HG03095 (cell line): ENCODE measurements at regions not wholly inside any gene's neighbourhood (a gene's known extent, or its start where the extent isn't known, plus 50 kb on each side); places are given as distances from the start of the nearest gene placed in this dataset.
"Not testable (repeated sequence)": the region's sequence is repeated elsewhere in the genome, so short reads cannot be mapped to it uniquely, and the experiment has no call there.

ENCODE experiments used
- ATAC-seq: cut with Tn5 transposase; IDR thresholded peaks from one replicate; pipeline ENCODE4 v1.9.1; 2021; ENCODE audit warnings: moderate library complexity; ENCODE audit not compliant: unreplicated experiment

DNA sequence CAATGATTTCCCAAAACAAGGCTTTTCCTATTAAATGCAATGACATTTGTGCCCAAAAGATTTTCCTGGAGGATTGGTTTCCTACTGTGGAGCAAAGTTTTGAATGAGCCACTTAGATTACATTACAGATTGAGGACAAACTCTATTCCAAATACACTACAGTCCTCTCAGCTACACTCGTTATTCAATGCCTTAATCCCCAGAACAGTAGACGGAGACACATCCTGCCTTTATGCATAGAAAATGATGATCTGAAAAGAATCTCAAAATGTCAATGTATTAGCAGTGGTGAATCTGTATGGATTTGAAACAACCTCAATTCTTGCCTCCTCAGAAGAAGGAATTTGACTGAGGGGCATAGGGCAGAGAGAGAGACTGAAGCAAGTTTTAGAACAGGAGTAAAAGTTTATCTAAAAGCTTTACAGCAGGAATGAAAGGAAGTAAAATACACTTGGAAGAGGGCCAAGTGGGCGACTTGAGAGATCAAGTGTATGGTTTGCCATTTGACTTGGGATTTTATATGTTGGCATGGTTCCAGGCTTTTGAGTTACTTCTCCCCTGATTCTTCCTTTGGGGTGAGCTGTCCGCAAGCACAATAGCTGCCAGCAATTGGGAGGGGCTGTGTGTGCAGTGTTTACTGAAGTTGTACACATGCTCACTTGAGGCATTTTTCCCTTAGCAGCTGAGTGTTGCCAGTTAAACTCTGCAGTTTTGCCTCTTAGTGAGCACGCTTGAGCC is 891.9 kb upstream of the MBL2 start:
- ATAC-seq, result no peak

GRCh38 chr10:53650794-53651193 is 878.2 kb upstream of the MBL2 start:
- ATAC-seq, result no peak

DNA sequence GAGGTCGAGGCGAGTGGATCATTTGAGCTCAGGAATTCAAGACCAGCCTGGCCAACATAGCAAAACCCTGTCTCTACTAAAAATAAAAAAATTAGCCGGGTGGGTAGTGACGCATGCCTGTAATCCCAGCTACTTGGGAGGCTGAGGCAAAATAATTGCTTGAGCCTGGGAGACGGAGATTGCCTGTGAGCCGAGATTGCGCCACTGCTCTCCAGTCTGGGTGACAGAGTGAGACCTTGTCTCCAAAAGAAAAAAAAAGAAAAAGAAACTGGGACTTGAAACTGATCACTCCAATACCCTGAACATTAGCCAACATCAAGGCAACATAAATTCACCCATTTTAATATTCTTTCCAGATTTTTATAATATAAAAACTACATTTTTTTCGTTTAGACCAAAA is 874.6 kb upstream of the MBL2 start:
- ATAC-seq, result not testable (repeated sequence)

DNA sequence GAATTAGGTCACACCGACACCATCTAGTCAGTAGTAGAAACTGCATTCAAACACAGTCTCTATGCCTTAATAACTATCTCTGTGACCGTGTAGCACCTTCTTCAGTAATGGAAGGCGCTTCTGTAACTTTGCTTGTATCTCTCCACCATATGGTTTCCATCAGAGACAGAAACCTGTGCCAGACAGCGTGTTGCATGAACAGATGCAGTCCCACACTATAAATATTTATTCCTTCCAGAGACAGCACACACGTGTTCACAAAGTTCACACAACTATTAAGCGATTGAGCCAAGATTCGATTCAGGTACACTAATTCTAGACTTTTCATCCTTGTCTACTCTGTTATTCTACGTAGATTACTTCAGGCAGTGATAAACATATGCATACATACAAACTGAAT is 873.9 kb upstream of the MBL2 start:
- ATAC-seq, result no peak

- no peak for ATAC-seq
Measured at GRCh38 chr10:53645951-53646350, 873.4 kb upstream of the MBL2 start.

DNA sequence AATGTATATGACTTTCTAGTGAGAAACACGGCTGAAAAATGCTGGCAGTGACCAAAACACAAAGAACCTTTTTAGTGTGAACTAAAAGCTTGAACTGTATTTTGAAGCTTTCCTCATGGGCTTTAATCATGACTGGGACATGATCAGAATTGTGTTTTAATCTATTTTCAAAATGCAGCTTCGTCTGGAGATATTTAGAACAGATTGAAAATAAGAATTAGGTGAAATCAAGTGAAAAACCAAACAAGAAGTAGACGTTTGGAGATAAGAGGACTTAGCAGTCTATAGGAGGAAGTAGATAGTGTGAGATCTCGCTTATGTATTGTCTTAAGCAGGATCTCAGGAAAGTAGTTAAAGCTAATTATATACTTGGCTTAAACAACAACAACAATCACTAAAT is 865.4 kb upstream of the MBL2 start:
- ATAC-seq, result no peak

DNA sequence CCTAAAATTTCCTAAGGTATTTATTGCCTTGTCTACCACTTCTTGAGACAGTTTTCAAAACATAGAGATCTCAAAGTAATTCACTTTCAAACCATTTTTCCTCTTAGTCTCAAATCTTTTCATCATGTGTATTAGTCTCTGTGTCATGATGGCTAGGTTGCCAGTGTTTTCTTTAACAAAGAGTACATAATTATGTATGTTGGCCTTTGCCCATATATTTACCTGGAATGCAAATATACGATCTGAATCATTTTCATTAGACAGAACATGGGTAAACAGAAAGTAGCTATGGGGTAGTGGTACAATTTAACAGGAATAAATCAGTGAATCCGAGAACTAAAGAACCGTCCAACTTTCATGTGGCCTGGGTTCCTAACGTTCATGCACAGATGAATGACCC is 852.1 kb upstream of the MBL2 start:
- no peak for ATAC-seq

GRCh38 chr10:53622201-53622600 is 849.6 kb upstream of the MBL2 start:
- no peak for ATAC-seq

- ATAC-seq, result no peak
Measured at GRCh38 chr10:53619671-53620070, 847.1 kb upstream of the MBL2 start.

DNA sequence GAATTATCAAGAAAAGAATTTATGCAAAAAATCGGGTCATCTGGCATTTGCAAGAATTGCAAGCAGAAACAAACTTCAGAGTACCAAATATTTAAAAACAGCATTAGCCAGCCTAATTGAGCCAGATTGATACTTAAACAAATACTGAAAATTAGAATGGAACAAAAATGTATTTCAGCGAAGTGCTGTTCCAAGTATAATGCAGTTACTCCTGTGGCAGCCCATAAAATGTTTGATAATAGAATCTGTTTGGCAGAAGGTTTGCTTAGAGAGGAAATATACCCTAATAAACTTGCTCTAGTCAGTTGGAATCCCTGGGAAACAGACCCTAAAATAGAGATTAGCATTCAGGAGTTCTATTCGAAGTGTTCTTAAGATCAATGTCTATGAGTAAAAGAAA is 835.1 kb upstream of the MBL2 start:
- ATAC-seq, result no peak

DNA sequence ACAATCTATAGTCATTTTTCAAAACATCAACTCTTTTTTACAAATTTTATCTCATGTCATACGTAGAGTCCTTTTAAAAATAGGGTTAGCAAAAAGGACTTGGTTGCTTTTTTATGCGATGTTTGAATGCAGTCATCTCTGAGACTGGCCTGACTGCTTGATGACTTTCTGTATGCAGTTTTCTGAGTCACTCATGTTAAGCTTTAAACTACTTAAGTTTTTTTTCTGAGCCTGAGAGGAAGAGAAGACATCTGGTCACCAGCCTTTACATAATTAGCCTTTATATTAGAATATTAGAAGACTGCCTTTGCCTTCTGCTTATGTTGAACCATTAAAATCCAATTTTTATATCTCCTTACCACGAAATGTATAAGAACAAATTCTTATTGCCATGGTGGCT is 834.4 kb upstream of the MBL2 start:
- ATAC-seq, result no peak

GRCh38 chr10:53601260-53601875 is 828.8 kb upstream of the MBL2 start:
- peak; percentile 66 for ATAC-seq

DNA sequence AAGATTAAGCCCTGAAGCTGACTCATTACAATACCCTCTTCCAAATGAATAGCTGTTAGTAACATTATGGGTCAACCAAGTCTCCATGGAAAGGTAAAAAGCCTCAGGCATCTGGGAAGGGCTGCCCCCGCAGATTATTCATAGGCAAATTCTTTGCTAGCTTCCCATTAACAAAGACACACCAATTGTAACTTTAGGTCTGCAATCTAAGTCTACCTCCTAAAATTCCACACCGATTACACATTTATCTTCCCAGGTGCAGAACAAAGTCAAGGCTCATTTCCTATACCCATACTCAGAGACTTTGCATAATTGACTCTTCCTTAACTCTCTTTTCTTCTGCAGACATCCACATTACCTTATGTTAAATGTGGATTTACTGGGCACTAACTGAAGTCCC is 826.3 kb upstream of the MBL2 start:
- ATAC-seq, result no peak

- ATAC-seq, result no peak
Measured at GRCh38 chr10:53597835-53598251, 825.3 kb upstream of the MBL2 start.

DNA sequence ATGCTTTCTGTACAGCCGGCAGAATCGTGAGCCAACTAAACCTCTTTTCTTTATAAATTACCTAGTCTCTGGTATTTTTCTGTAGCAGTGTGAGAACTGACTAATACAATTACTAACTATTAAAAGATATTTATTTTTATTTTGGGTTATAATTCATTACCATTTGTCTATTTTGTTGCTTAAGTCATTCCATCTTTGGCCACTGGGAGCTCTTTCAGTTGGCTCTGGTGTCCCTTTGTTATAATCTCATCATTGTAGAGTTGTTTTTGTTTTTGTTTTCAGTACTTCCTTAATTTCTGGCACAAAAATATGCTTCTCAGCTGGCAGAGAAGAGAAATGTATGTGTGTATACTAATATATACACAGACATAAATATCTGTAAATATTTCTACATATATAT is 807.9 kb upstream of the MBL2 start:
- no peak for ATAC-seq

DNA sequence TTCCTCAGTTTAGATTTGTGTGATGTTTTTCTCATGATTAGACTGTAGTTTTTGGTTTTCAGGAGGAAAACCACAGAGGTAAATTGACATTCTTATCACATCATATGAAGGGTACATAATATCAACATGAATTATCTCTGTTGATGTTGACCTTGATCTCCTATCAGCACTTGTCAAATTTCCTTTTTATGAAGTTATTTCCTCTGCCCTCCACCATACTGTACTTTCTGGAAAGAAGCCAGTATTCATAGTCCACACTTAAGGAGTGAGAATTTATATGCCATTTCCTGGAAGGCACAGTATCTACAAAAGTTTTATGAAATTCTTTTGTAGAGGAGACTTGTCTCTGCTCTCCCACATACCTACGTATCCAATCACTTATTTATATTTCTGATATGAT is 807.2 kb upstream of the MBL2 start:
- no peak for ATAC-seq

- ATAC-seq, result no peak
Measured at GRCh38 chr10:53574024-53574423, 801.4 kb upstream of the MBL2 start.

- no peak for ATAC-seq
Measured at GRCh38 chr10:53573498-53573897, 800.9 kb upstream of the MBL2 start.

DNA sequence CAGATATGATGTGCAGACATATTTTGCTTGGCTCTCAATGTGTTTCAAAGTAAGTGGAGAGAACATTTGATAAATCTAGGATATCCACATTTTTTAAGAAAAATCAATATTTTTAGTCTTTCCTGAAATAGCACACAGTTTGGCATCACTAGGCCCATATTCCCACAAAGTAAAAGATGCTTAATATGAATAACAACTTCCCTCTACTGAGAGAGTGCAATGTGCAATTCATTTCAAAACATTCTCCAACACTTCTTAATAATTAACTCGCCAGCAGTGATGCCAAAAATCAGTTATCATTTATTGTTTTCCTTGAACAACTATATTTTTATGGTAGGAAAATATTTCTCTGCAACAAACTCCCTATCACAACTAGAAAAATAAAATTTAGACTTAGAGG is 800.2 kb upstream of the MBL2 start:
- ATAC-seq, result no peak

GRCh38 chr10:53570221-53570620 is 797.6 kb upstream of the MBL2 start:
- no peak for ATAC-seq

- no peak for ATAC-seq
Measured at GRCh38 chr10:53569455-53569854, 796.9 kb upstream of the MBL2 start.

- ATAC-seq, result no peak
Measured at GRCh38 chr10:53548664-53549063, 776.1 kb upstream of the MBL2 start.

DNA sequence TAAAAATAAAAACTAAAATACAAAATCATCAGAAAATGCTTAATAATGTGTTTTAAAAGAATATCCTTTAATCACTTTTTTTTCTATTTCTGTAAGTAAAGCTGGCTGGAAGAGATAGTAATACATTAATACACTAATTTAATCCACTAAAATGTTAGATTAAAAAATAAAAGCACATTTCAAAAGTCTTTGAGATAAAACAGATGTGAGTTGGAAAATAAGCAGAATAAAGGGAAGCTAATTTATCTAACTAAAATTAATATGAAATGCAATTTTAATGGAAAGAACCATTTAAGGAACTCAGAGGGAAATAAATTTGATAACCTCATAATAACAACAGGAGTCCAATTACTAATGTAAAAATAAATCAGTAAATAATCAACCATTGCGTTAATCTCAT is 774.8 kb upstream of the MBL2 start:
- ATAC-seq, result no peak
